AG09309 (cell line): ENCODE measurements at regions not wholly inside any gene's neighbourhood (a gene's known extent, or its start where the extent isn't known, plus 50 kb on each side); places are given as distances from the start of the nearest gene placed in this dataset.

Source experiments
- DNase-seq: peaks from one replicate; pipeline ENCODE4 v3.0.0-alpha.2; 2010; ENCODE audit warnings: low read depth
- H3K4me3 ChIP-seq: 2 replicates; pipeline ENCODE4 v1.5.1; 2011; ENCODE audit warnings: mild to moderate bottlenecking, low read depth, low read length, moderate library complexity; ENCODE audit not compliant: control insufficient read depth
- TF ChIP-seq, protein P1 (sequence below): IDR thresholded peaks from 2 replicates; pipeline ENCODE4 v1.5.1; 2011; ENCODE audit warnings: mild to moderate bottlenecking, low read depth, low read length, inconsistent platforms; ENCODE audit not compliant: insufficient read depth, control insufficient read depth; ENCODE audit errors: missing control alignments

- DNase-seq, result no peak
- TF ChIP-seq, protein P1, sequence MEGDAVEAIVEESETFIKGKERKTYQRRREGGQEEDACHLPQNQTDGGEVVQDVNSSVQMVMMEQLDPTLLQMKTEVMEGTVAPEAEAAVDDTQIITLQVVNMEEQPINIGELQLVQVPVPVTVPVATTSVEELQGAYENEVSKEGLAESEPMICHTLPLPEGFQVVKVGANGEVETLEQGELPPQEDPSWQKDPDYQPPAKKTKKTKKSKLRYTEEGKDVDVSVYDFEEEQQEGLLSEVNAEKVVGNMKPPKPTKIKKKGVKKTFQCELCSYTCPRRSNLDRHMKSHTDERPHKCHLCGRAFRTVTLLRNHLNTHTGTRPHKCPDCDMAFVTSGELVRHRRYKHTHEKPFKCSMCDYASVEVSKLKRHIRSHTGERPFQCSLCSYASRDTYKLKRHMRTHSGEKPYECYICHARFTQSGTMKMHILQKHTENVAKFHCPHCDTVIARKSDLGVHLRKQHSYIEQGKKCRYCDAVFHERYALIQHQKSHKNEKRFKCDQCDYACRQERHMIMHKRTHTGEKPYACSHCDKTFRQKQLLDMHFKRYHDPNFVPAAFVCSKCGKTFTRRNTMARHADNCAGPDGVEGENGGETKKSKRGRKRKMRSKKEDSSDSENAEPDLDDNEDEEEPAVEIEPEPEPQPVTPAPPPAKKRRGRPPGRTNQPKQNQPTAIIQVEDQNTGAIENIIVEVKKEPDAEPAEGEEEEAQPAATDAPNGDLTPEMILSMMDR, result no peak
Observed at GRCh38 chrX:87236830-87237440, 280.7 kb upstream of the KLHL4 start.

GRCh38 chrX:87265518-87265917 is 252.1 kb upstream of the KLHL4 start:
- no peak for DNase-seq
- no peak overlapping the region for H3K4me3 ChIP-seq
- TF ChIP-seq, protein P1, result no peak

More at GRCh38 chrX:87236830-87237440, 280.7 kb upstream of the KLHL4 start:
- H3K4me3 ChIP-seq, result no peak overlapping the region

DNA sequence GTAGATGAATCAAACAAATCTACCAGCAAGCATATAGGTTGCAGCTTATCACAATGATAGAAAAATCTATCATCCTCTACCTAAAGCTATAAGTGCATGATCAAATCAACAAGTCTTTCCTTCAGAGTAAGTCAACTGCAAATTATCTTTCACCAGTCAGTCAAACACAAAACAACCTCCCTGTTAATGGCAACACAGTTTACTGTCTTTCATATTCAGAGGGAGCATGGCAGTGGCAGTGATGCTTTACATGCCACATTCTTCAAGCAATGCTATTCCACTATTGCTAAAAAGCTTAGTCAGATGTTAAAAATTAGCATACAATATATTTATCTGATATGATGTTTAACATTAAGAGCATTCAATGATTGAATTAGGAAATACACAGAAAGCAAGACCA is 245.1 kb upstream of the KLHL4 start:
- H3K4me3 ChIP-seq, result no peak overlapping the region
- TF ChIP-seq, protein P1, result no peak
- no peak for DNase-seq

DNA sequence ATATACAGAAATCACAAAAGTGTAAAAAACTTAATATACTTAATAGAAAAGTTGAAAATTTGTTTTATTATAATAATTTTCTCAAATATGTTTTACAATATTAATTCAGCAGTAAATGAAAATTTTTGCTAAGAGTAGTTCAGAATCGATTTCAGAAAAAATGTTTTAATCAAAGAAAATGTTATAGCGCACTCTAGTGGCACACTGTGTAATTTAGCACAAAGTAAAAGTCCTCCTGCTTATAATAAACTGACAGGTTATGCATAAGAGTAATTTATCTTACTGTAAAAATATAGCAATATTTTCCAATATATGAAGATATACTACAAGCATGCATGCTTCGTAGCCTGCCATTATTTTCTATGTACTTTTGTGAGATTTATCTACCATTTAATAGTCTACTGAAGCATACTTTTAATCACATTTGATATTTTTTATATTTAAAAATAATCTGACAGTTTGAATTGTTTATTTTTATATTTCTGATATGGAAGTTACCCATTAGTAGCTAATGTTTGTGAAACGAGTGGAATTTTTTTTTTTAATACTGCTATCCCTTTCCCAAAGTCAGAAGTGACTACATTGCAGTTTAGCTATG is 217.9 kb upstream of the KLHL4 start:
- DNase-seq, result peak; percentile 1
- H3K4me3 ChIP-seq, result no peak overlapping the region
- TF ChIP-seq, protein P1, result peak; percentile 44

GRCh38 chrX:87310780-87311179 is 206.8 kb upstream of the KLHL4 start:
- TF ChIP-seq, protein P1, result no peak
- no peak overlapping the region for H3K4me3 ChIP-seq
- no peak for DNase-seq

DNA sequence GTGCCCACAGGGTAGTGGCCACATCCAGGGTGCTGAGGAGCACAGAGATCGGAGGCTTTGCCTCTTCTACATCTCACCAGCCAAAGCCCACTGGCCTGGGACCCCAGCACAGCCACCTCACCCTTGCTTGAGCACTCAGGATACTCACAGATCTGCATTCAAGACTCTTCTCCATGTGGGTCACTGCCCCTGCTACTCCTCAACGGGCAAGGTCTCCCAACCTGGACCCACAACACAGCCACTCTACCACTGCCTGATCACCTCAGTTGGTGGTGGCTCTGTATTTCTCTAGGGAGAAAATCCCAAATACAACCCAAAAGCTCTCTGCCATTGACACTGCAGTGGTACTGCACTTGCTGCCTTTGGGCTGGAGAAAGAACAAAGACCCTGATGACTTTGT is 190.3 kb upstream of the KLHL4 start:
- H3K4me3 ChIP-seq, result no peak overlapping the region
- DNase-seq, result no peak
- TF ChIP-seq, protein P1, result no peak
